ENCODE measurements at regions not wholly inside any gene's neighbourhood (a gene's known extent, or its start where the extent isn't known, plus 50 kb on each side); places are given as distances from the start of the nearest gene placed in this dataset.

- Histone ChIP-seq H3K4me3 (ENCODE audit: low read depth, low read length) (no peak overlapping the region), H3K27me3 (replicated peaks) (no peaks in the 10 kb centered on the region), H3K27ac (no peak overlapping the region), H3K36me3 (replicated peaks) (no peaks in the 10 kb centered on the region)
- no peak for DNase-seq
- in situ Hi-C loops (cut with HindIII; ENCODE audit: low pct_ligation_motif_present, low sequenced_read_pairs): no loop called here
- TF ChIP-seq CTCF (IDR thresholded peaks at IDR 0.05; ENCODE audit: low read depth, low read length, missing control alignments): no peak
Measured at GRCh38 chr9:86720639-86721225, 226.6 kb downstream of the GAS1 start.

DNA sequence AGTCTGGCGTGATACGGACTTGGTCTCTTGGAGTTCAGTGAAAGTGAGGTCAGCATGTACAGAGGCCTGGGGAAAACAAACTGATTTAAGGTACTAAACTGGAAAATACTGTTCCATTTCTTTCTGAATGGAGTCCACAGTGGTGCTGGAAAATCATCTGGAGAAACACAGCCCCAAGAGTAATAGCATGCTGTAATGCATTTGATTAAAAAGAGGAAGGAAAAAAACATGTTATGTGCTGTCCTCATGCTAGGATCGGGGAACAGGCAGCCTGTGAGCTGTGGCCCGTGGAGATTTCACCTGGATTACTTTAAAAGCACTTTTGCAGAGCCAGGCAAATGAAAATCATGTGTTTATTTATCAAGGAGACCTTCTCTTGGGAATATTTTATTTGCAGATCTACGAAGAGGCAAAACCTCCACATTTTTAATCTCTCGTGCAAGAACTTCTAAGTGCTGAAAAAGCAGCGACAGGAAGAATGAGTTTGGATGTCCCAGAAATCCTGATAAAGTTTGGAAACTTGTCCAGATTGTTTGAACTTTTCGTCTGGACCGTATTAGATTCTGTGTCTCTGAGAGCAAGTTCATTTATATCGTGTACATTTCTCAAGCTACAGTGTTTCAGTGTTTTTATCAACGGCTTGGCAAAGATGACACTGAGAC is 228.8 kb downstream of the GAS1 start:
- TF ChIP-seq CTCF (IDR thresholded peaks at IDR 0.05; ENCODE audit: low read depth, low read length, missing control alignments): no peak
- no peaks in the 10 kb centered on the region for H3K27me3 ChIP-seq (replicated peaks)
- no peak for DNase-seq
- H3K27ac ChIP-seq: no peak overlapping the region
- no peaks in the 10 kb centered on the region for H3K36me3 ChIP-seq (replicated peaks)
- in situ Hi-C loops (cut with HindIII; ENCODE audit: low pct_ligation_motif_present, low sequenced_read_pairs): no loop called here
- H3K4me3 ChIP-seq (ENCODE audit: low read depth, low read length): no peak overlapping the region

DNA sequence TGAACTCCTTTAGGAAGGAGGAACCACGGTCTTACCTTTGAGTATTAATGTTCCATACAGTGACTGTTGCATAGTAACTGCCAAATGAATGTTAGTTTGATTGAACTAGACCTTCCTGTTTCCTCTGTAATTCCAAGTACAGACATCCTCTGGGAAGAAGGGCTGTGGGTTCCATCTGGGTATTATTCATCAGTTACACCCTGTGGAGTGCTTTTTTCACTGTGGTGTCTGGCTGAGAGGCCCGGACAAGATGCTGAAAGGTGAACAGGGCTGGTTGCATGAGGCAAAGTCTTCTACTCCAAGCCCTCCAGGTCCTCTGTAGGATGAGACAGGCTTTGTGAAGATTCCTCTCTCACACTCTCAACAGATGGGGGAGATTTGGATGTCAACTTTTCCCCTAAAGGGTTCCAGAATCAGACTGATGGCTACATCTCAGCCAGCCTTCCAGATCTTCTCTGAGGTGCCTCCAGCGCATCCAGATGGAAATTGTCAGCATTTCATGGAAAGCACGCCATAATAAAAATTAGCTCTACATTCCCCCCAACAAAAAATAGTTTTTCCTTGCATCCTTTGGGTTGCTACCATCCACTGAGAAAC is 230.9 kb downstream of the GAS1 start:
- no peak for DNase-seq
- in situ Hi-C loops (cut with HindIII; ENCODE audit: low pct_ligation_motif_present, low sequenced_read_pairs): no loop called here
- H3K27me3 ChIP-seq (replicated peaks): no peaks in the 10 kb centered on the region
- H3K27ac ChIP-seq: no peak overlapping the region
- H3K36me3 ChIP-seq (replicated peaks): no peaks in the 10 kb centered on the region
- no peak for TF ChIP-seq CTCF (IDR thresholded peaks at IDR 0.05; ENCODE audit: low read depth, low read length, missing control alignments)
- no peak overlapping the region for H3K4me3 ChIP-seq (ENCODE audit: low read depth, low read length)

DNA sequence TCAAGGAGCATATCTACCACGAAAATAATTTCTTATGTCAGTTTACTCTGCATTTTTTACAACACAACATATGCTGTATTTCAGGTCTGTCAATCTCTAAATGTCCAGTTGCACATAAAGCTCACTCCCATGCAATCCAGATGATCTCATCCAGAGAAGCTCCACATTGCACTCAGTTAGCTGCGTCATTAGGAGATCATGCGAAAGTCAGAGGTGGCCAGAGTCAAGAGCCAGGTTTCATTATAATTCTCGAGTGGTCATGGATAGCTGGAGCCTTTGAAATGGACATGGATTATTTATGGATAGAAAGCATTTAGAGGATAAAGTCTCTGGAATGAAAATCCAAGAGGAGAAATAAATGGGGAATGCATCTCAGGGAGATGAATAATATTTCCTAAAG is 232.3 kb downstream of the GAS1 start:
- TF ChIP-seq CTCF (IDR thresholded peaks at IDR 0.05; ENCODE audit: low read depth, low read length, missing control alignments): no peak
- no peak for DNase-seq
- Histone ChIP-seq H3K36me3 (replicated peaks) (no peaks in the 10 kb centered on the region), H3K4me3 (ENCODE audit: low read depth, low read length) (no peak overlapping the region), H3K27me3 (replicated peaks) (no peaks in the 10 kb centered on the region), H3K27ac (no peak overlapping the region)
- in situ Hi-C loops (cut with HindIII; ENCODE audit: low pct_ligation_motif_present, low sequenced_read_pairs): no loop called here

DNA sequence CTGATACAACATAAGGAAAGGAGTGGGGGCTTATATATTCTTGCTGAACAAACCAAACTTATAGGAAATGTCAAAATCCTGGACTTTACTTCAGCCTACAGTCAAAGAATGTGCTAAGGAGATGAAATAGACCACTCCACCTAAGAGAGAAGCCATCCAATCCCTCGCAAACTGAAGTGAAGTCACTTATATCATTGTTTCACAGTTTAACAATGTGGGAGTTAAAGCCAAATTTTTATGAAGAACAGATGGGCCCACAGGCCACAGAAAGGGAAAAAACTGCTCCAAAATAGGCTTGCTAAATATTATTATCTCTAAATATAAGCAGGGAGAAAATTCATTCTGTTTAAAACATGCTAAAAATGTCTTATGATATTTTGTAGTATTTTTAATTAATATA is 233.3 kb downstream of the GAS1 start:
- in situ Hi-C loops (cut with HindIII; ENCODE audit: low pct_ligation_motif_present, low sequenced_read_pairs): no loop called here
- no peak for TF ChIP-seq CTCF (IDR thresholded peaks at IDR 0.05; ENCODE audit: low read depth, low read length, missing control alignments)
- H3K4me3 ChIP-seq (ENCODE audit: low read depth, low read length): no peak overlapping the region
- DNase-seq: no peak
- no peak overlapping the region for H3K27ac ChIP-seq
- no peaks in the 10 kb centered on the region for H3K36me3 ChIP-seq (replicated peaks)
- no peaks in the 10 kb centered on the region for H3K27me3 ChIP-seq (replicated peaks)
